ENCODE measurements at regions not wholly inside any gene's neighbourhood (a gene's known extent, or its start where the extent isn't known, plus 50 kb on each side); places are given as distances from the start of the nearest gene placed in this dataset.
"Not testable (repeated sequence)": the region's sequence is repeated elsewhere in the genome, so short reads cannot be mapped to it uniquely, and the experiment has no call there.

- DNase-seq = no peak
Observed at GRCh38 chr6:169406804-169407203, 153.2 kb upstream of the THBS2 start.

GRCh38 chr6:169406034-169406433 is 152.4 kb upstream of the THBS2 start:
- no peak for DNase-seq

GRCh38 chr6:169404828-169405227 is 151.2 kb upstream of the THBS2 start:
- no peak for DNase-seq

DNA sequence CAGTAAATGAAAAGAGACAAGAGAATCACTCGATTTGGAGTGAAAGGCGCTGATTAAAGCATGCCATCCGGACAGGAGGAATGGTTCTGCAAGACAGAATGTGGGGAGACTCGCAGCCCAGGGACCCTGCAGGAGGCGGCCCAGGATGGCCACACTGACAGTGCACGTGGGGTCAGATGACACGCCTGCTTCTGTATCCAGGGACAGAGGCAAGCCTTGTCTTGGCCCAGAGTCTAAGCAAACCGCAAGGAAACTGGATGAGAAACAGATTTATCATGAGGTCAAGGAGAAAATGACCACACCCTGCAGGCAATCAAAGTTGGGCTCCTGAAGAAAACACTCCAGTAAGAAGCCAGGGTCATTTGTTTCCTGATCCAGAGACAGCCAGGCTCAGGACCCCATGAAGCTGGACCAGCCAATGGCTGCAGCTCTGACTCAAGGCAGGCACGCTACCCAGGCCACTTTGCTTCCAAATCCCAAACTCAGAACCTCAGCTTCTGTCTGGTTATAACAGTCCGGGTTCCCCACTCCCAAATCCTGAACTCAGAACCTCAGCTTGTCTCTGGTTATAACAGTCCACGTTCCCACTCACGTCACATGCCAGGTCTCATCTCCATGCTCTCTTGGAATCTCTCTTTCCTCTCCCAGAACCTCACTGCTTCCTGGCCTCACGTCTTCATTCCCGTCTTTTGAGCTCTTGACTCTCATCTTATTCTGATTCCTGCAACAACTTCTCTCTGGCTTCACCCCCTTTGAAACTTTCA is 144.9 kb upstream of the THBS2 start:
- DNase-seq = no peak

DNA sequence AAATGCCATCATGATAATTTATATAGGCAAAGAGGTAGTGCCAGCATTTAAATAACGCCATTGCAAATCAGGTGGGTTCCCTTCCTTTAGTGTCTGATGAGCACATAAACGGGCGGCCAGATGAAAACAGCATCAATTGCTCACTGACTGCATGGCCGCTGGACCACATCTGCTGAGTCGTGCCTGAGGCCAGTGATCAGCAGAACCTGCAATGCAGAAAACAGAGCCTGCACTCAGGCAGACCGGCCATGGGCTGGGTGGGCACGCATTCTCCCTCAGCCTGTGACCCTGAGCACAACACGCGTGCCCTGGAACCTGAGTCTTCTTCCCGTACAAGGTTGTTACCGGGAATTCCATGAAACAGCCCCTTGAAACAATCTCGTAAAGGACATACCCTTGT is 144.0 kb upstream of the THBS2 start:
- no peak for DNase-seq

DNA sequence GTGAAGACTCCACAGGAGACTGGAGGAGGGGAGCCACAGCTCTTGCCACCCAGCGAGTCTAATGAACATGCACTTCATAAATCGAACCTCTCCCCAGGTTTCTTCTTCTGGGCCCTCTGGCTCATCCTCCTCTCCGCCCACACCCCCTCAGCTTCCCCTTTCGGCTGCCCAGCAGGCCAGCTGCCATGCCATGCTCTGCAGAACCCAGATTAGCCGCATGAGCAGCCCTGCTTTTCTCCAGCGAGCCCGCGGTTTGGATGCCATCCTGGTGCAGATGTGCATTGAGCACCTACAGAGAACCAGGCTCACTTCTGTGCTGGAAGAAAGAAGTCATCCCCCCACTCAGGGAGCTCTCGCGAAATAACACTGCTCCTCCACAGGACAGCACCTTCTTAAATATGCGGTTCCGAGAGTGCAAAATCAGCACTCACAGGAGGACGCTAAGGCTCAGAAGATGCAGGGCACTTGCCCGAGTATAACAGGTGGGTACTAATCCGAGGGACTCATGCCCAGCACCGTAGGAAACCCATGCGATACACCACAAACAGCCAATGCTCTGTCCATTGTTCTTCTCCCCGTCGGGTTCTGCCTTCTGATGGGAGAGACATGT is 143.0 kb upstream of the THBS2 start:
- DNase-seq = no peak

- DNase-seq = not testable (repeated sequence)
Observed at GRCh38 chr6:169396009-169396539, 142.4 kb upstream of the THBS2 start.

DNA sequence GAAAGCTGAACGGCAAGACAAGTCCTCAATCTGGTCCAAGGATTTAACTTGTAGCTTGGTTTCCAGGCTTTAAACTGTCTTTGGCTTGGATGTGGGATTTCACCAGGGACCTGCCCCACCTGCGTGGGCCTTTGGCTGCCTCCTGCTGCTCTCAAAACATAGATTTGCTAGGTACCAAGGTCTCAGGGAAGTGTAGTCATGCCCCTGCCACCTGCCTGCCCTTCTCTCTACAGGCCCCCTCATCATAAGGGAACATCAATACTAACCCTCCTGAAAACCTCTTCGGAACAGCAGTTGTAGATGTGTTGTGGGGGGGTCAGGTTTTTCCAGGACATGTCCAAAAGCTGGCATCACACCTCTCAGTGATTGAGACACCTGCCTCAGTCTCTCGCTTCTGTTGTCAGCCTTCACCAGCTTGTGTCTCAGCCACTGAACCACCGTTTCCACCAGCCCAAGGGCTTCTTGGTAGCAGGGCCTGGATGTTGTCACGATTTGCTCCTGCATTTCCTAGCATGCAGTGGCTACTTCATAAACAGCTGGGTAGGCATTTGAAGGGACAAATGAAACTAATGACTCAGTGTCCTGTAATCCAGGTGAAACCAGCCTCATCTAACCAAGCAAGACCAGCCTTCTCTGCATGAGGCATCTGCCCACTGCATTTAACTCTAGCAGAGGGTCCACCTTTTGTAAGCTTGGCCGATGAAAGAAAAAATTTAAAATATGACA is 141.6 kb upstream of the THBS2 start:
- no peak for DNase-seq

DNA sequence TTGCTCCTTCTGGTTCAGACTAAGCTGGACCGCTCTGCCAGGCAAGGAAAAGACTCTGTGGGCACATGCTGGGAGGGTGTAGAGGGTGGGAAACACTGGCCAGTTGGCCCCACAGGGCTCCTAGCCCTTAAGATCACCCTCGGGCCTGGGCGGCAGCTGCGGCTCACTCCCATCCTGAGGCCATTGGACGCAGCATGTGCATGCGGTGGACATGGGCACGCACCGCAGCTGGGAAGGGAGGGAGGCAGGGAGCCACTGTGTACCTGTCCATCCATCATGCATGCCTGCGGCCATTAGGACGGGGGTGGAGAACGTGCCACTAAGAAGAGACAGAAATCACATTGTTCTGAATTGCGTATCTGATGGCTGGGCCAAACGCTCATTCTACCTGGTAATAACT is 140.1 kb upstream of the THBS2 start:
- DNase-seq = no peak

GRCh38 chr6:169391473-169392071 is 137.9 kb upstream of the THBS2 start:
- DNase-seq = peak; percentile 1

GRCh38 chr6:169388395-169389166 is 134.9 kb upstream of the THBS2 start:
- no peak for DNase-seq

DNA sequence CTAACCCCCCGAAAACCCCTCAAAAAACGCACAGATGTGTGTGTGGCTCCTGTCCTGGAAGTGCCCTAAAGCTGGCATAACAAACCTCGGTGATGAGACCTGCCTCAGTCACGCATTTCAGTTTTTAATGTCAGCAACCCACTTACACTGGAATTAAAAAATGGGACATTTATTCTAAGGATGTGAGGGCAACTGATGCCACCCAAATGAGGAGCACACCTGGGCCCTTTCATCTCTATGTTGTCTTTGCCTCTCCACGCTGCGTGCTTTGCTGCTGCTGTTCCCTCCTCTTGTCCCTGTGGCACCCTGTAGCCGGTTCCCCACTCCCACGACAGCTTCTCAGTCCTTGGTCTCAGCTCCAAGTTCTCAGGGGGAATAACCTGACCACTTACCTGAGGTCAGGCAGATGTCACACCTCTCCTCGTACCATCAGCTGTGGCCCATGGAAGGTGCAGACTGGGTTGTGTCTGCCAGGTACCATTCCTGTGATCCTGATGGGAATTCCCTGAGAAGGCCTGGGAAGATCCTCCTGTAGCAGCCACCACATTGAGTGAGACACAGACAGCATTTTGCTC is 134.2 kb upstream of the THBS2 start:
- no peak for DNase-seq

DNA sequence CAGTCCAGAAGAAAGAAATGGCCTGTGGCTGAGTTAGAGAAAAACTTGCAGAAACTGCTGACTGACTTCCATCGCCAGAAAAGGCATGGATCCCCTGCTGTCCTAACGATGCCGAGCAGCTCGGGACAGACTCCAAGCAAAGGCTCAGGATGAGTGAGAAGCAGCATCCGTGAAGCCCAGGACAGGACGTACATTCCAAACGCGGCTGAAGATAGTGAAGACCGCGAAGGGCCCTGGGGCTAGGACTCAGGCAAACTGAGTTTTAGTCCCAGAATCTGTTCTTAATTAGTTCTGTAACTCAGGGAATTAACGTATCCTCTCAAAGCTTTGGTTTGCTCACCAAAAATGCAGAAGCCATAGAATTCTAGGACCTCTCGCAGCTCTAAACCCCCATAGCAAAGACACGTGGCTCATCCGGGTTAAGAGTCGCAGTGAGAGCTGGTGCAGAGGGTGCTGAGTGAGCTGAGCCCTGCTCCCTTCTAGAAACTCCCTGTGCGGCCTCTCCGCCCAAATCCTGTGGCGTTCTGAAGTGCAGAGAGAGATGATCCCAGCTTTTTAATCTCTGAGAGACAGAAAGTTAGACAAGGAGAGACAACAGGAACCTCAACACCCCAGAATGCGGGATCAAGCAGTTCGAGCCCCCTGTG is 132.9 kb upstream of the THBS2 start:
- DNase-seq = no peak

DNA sequence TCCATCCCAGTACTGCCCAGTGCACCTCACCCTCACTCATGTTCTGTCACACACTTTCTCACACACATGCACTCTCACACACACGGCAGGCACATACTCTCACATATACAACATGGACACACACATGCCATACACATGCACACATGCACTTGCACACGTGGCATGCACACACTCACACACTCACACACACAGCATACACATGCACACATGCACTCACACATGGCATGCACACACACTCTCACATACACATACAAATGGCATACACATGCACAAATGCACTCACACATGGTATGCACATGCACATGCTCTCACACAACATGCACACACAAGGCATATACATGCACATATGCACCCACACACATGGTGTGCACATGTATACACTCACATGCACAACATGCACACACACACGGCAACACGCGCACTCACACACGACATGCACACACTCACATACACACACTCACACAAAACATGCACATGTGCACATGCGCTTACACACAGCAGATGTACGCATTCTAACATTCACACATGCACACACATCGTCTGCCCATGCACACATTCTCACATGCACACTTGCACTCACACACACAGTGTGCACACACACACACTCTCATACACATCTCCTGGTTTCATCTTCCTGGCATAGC is 131.7 kb upstream of the THBS2 start:
- no peak for DNase-seq

DNA sequence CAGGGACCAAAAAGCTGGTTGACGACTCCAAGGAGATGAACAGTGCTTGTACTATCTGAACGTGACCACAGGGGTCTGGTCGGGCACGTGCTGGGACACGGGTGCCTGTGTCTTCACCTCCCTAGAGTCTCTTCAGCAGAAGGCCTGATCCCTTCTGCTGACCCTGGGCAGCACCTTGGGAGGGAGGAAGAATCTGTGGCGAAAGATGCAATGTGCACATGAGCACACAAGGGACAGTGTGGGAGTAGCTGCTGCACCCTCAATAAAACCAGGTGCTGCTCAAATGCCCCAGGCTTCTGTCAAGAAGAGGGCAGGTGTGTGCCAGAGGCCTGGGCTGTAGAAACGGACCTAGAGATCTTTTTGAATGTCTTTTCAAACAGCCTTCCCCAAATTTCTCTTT is 130.6 kb upstream of the THBS2 start:
- no peak for DNase-seq

DNA sequence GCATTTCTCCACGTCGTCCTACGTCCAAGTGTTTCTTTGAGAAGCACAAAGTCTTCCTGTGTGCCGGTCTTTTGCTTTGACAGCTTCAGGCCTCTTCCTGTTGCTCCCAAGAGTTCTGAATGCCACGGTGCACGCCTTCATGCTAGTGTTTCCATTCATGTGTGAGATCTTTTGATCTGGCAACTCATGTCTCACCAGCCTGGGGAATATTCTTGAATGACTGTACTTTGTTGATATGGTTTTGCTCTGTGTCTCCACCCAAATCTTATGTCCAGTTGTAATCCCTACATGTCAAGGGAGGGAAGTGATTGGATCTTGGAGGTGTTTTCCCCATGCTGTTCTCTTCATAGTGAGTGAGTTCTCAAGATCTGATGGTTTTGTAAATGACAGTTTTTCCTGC is 129.6 kb upstream of the THBS2 start:
- DNase-seq = no peak

GRCh38 chr6:169382735-169383134 is 129.1 kb upstream of the THBS2 start:
- no peak for DNase-seq

GRCh38 chr6:169381988-169382387 is 128.3 kb upstream of the THBS2 start:
- no peak for DNase-seq

GRCh38 chr6:169380493-169380892 is 126.8 kb upstream of the THBS2 start:
- DNase-seq = no peak

GRCh38 chr6:169379495-169380070 is 125.9 kb upstream of the THBS2 start:
- DNase-seq = no peak
